WERI-Rb-1 (cell line): ENCODE measurements at regions not wholly inside any gene's neighbourhood (a gene's known extent, or its start where the extent isn't known, plus 50 kb on each side); places are given as distances from the start of the nearest gene placed in this dataset.

Source experiments
- DNase-seq: peaks from one replicate; pipeline ENCODE4 v3.0.0-alpha.2; 2020
- H3K27ac ChIP-seq: fragments of 250-450 bp; sonication (Bioruptor Pico); 2 replicates; pipeline ENCODE4 v1.5.1; 2020; ENCODE audit warnings: mild to moderate bottlenecking, moderate library complexity
- H3K27me3 ChIP-seq: fragments of 250-450 bp; sonication (Bioruptor Pico); 2 replicates; pipeline ENCODE4 v1.5.1; 2021; ENCODE audit warnings: mild to moderate bottlenecking, low read depth, moderate library complexity; ENCODE audit not compliant: insufficient read depth, severe bottlenecking
- H3K36me3 ChIP-seq: fragments of 250-450 bp; sonication (Bioruptor Pico); 2 replicates; pipeline ENCODE4 v1.5.1; 2020; ENCODE audit warnings: mild to moderate bottlenecking, moderate library complexity
- H3K4me3 ChIP-seq: 2 replicates; pipeline ENCODE4 v1.5.1; 2011; ENCODE audit warnings: low read depth, mild to moderate bottlenecking, control low read depth, low read length
- H3K9me3 ChIP-seq: fragments of 250-450 bp; sonication (Bioruptor Pico); 2 replicates; pipeline ENCODE4 v1.5.1; 2021; ENCODE audit warnings: mild to moderate bottlenecking, moderate library complexity; ENCODE audit not compliant: severe bottlenecking
- CTCF ChIP-seq: IDR thresholded peaks from 2 replicates; pipeline ENCODE4 v1.5.1; 2011; ENCODE audit warnings: low read depth, mild to moderate bottlenecking, control low read depth, inconsistent platforms, low read length

GRCh38 chr14:56413721-56414120 lies 165.9 kb upstream of the TMEM260 start:
- H3K9me3 ChIP-seq = no peaks in the 10 kb centered on the region
- H3K36me3 ChIP-seq = no peaks in the 10 kb centered on the region
- DNase-seq = no peak
- H3K27ac ChIP-seq = no peak overlapping the region
- H3K4me3 ChIP-seq = no peak overlapping the region
- no peaks in the 10 kb centered on the region for H3K27me3 ChIP-seq
- no peak for TF ChIP-seq CTCF

GRCh38 chr14:56414236-56414635 lies 165.4 kb upstream of the TMEM260 start:
- DNase-seq = no peak
- no peaks in the 10 kb centered on the region for H3K36me3 ChIP-seq
- no peaks in the 10 kb centered on the region for H3K9me3 ChIP-seq
- no peak overlapping the region for H3K4me3 ChIP-seq
- TF ChIP-seq CTCF = no peak
- no peaks in the 10 kb centered on the region for H3K27me3 ChIP-seq
- no peak overlapping the region for H3K27ac ChIP-seq

GRCh38 chr14:56416213-56416612 lies 163.4 kb upstream of the TMEM260 start:
- Histone ChIP-seq H3K9me3 (peaks cover under 1% of the 10 kb centered on the region), H3K36me3 (no peaks in the 10 kb centered on the region), H3K27me3 (no peaks in the 10 kb centered on the region), H3K27ac (no peak overlapping the region), H3K4me3 (no peak overlapping the region)
- TF ChIP-seq CTCF = no peak
- no peak for DNase-seq

- H3K4me3 ChIP-seq = no peak overlapping the region
- no peak overlapping the region for H3K27ac ChIP-seq
- H3K36me3 ChIP-seq = no peaks in the 10 kb centered on the region
- no peaks in the 10 kb centered on the region for H3K27me3 ChIP-seq
- peaks cover 6% of the 10 kb centered on the region for H3K9me3 ChIP-seq
- DNase-seq = no peak
- no peak for TF ChIP-seq CTCF
Measured at GRCh38 chr14:56417173-56417572, 162.4 kb upstream of the TMEM260 start.

- no peak for TF ChIP-seq CTCF
- no peak overlapping the region for H3K4me3 ChIP-seq
- peaks cover 6% of the 10 kb centered on the region for H3K9me3 ChIP-seq
- no peaks in the 10 kb centered on the region for H3K27me3 ChIP-seq
- H3K27ac ChIP-seq = no peak overlapping the region
- H3K36me3 ChIP-seq = no peaks in the 10 kb centered on the region
- DNase-seq = peak; percentile 66
Measured at GRCh38 chr14:56419750-56420149, 159.8 kb upstream of the TMEM260 start.

- H3K4me3 ChIP-seq = no peak overlapping the region
- no peaks in the 10 kb centered on the region for H3K27me3 ChIP-seq
- H3K27ac ChIP-seq = no peak overlapping the region
- peaks cover 6% of the 10 kb centered on the region for H3K9me3 ChIP-seq
- H3K36me3 ChIP-seq = no peaks in the 10 kb centered on the region
- no peak for DNase-seq
- no peak for TF ChIP-seq CTCF
Measured at GRCh38 chr14:56422221-56422620, 157.4 kb upstream of the TMEM260 start.
